K562 (cell line): ENCODE measurements at regions not wholly inside any gene's neighbourhood (a gene's known extent, or its start where the extent isn't known, plus 50 kb on each side); places are given as distances from the start of the nearest gene placed in this dataset.

Experiments used
- ATAC-seq: fragments of 200-7000 bp; cut with Tn5 transposase; 3 replicates; pipeline ENCODE4 v1.9.1; 2020; ENCODE audit warnings: moderate library complexity
- BruUV-seq: library from RNA; stranded (reverse); fragments of 400-500 nt; replicated peaks from 2 replicates; lab custom pipeline; 2021; lab: Mats Ljungman, UMichigan
- CTCF ChIA-PET: fragments of 300-600 bp; formaldehyde crosslinking; extraction: SDS; loops from one replicate; lab custom pipeline; 2021; ENCODE audit warnings: low intra/inter-chr PET ratio; lab: Yijun Ruan, JAX
- POLR2A ChIA-PET: fragments of 300-600, 350-650 bp; sonication (Branson Sonifier 250); formaldehyde crosslinking; extraction: SDS; loops from one replicate; lab custom pipeline; 2021; ENCODE audit warnings: antibody characterized with exemption, inconsistent platforms; lab: Yijun Ruan, JAX
- DNase-seq, 4 experiments: peaks; one replicate each; pipeline versions ENCODE4 v3.0.0 to v3.0.0-alpha.2; 2011 to 2018; ENCODE audit warnings: low spot score in 3 of 4, mixed read lengths in 3 of 4; ENCODE audit errors: extremely low read depth in 1 of 4
- FAIRE-seq: peaks from 2 replicates; lab custom pipeline; 2011; peaks lifted over from hg19 to GRCh38; lab: Jason Lieb, UNC
- H2AFZ ChIP-seq: 2 replicates; pipeline ENCODE4 v1.6.0; 2011; ENCODE audit warnings: low read depth, low read length, control low read depth, inconsistent platforms
- H3K27ac ChIP-seq: fragments of 200-600 bp; 3 replicates; pipeline ENCODE4 v1.8.0; 2011; ENCODE audit warnings: low read depth, mild to moderate bottlenecking, control low read depth, inconsistent platforms, low read length, moderate library complexity, mixed read lengths; ENCODE audit errors: extremely low read depth
- H3K27me3 ChIP-seq, 2 experiments: fragments of 300-600 bp in 1 of 2; 2 replicates in 1 of 2; 3 replicates in 1 of 2; pipeline versions ENCODE4 v1.6.0 to v1.8.0; 2011; ENCODE audit warnings: inconsistent platforms in 2 of 2, low read length in 2 of 2, mild to moderate bottlenecking in 1 of 2, mixed read lengths in 1 of 2, moderate library complexity in 1 of 2; ENCODE audit not compliant: control insufficient read depth in 2 of 2, insufficient read depth in 2 of 2
- H3K36me3 ChIP-seq: fragments of 300-600 bp; 3 replicates; pipeline ENCODE4 v1.8.0; 2011; ENCODE audit warnings: mild to moderate bottlenecking, low read length, inconsistent platforms; ENCODE audit not compliant: control insufficient read depth, insufficient read depth
- H3K4me1 ChIP-seq, 2 experiments: fragments of 200-600 bp in 1 of 2; replicated peaks in 1 of 2; 2 replicates in 1 of 2; 3 replicates in 1 of 2; pipeline versions ENCODE4 v1.5.1 to v1.8.0; 2011; ENCODE audit warnings: inconsistent platforms in 2 of 2, low read length in 2 of 2, mild to moderate bottlenecking in 1 of 2, mixed read lengths in 1 of 2, moderate library complexity in 1 of 2; ENCODE audit not compliant: control insufficient read depth in 2 of 2, insufficient read depth in 2 of 2
- H3K4me2 ChIP-seq: 2 replicates; pipeline ENCODE4 v1.6.1; 2011; ENCODE audit warnings: low read length, control low read depth, inconsistent platforms, mixed read lengths; ENCODE audit not compliant: insufficient read depth
- H3K4me3 ChIP-seq: fragments of 200-600 bp; sonication (generic), shearing (Covaris generic); 2 replicates; pipeline ENCODE4 v1.5.1; 2016; ENCODE audit warnings: control low read depth, inconsistent platforms
- H3K79me2 ChIP-seq: fragments of 200-600 bp; 3 replicates; pipeline ENCODE4 v1.8.0; 2011; ENCODE audit warnings: low read length, inconsistent platforms; ENCODE audit not compliant: control insufficient read depth, insufficient read depth
- H3K9ac ChIP-seq, 2 experiments: 2 replicates each; pipeline versions ENCODE4 v1.6.0 to v1.6.1; 2011; ENCODE audit warnings: low read depth in 2 of 2, low read length in 2 of 2, control low read depth in 1 of 2, inconsistent platforms in 1 of 2, mild to moderate bottlenecking in 1 of 2, mixed read lengths in 1 of 2; ENCODE audit not compliant: insufficient read depth in 1 of 2
- H3K9me1 ChIP-seq: one replicate; pipeline ENCODE4 v1.6.0; 2011; ENCODE audit warnings: inconsistent platforms, mild to moderate bottlenecking, low read length, moderate library complexity; ENCODE audit not compliant: control insufficient read depth, insufficient read depth
- H3K9me3 ChIP-seq: replicated peaks from 2 replicates; pipeline ENCODE4 v1.5.1; 2011; ENCODE audit warnings: low read depth, low read length, inconsistent platforms; ENCODE audit not compliant: control insufficient read depth, insufficient read depth
- H4K20me1 ChIP-seq: replicated peaks from 2 replicates; pipeline ENCODE4 v1.6.1; 2011; ENCODE audit warnings: low read length, inconsistent platforms, mixed read lengths; ENCODE audit not compliant: control insufficient read depth, insufficient read depth
- ARID2 ChIP-seq: fragments of 450-650 bp; IDR thresholded peaks from 2 replicates; pipeline ENCODE4 v1.6.1; 2017; ENCODE audit warnings: antibody characterized with exemption, mild to moderate bottlenecking
- FOXA3 ChIP-seq, 2 experiments: fragments of 450-650 bp in 1 of 2; sonication (generic) in 1 of 2; formaldehyde crosslinking; IDR thresholded peaks in 1 of 2; conservative IDR thresholded peaks in 1 of 2; 2 replicates each; pipeline versions ENCODE4 v1.4.0 to v1.8.0; 2020 to 2022; ENCODE audit warnings: mild to moderate bottlenecking in 2 of 2, missing genetic modification reagents in 1 of 2
- MYNN ChIP-seq, 2 experiments: sonication (generic); formaldehyde crosslinking in 1 of 2; IDR thresholded peaks; 2 replicates each; pipeline versions ENCODE4 v1.5.0 to v1.6.1; 2016 to 2020; ENCODE audit warnings: antibody characterized with exemption in 1 of 2, missing genetic modification reagents in 1 of 2
- NCOR1 ChIP-seq: fragments of 450-650 bp; IDR thresholded peaks from 2 replicates; pipeline ENCODE4 v1.6.1; 2016; ENCODE audit warnings: mild to moderate bottlenecking, moderate library complexity
- NR0B1 ChIP-seq: fragments of 450-650 bp; IDR thresholded peaks from one replicate; pipeline ENCODE4 v1.6.1; 2018; ENCODE audit warnings: mild to moderate bottlenecking, moderate library complexity; ENCODE audit not compliant: partially characterized antibody
- RAD21 ChIP-seq, 2 experiments: fragments of 250-450 bp in 1 of 2; fragments of 450-650 bp in 1 of 2; sonication (Bioruptor Pico) in 1 of 2; formaldehyde crosslinking in 1 of 2; IDR thresholded peaks in 1 of 2; conservative IDR thresholded peaks in 1 of 2; 2 replicates each; pipeline versions ENCODE4 v1.4.0 to v1.8.0; 2020 to 2022; ENCODE audit warnings: mild to moderate bottlenecking in 2 of 2, moderate library complexity in 1 of 2
- ZNF140 ChIP-seq: fragments of 250-450 bp; sonication (Bioruptor Pico); IDR thresholded peaks from 2 replicates; pipeline ENCODE4 v1.8.0; 2021; ENCODE audit warnings: moderate library complexity, mild to moderate bottlenecking, inconsistent platforms
- WGBS: fragments of 100-300 bp; shearing (Covaris generic); methylation state at CpG from one replicate; pipeline ENCODE4 v1.1.6; 2016; ENCODE audit warnings: low coverage, mixed read lengths; ENCODE audit not compliant: insufficient coverage; ENCODE audit errors: missing lambda C conversion rate; 5-methylcytosine and 5-hydroxymethylcytosine counted together
- in situ Hi-C: fragments of 300-500 bp; cut with MboI; formaldehyde crosslinking; loops from 4 replicates; pipeline ENCODE4 v1.15.0; 2018; ENCODE audit warnings: inconsistent platforms, mixed read lengths
- intact Hi-C: fragments of 100-400 bp; cut with micrococcal nuclease; formaldehyde crosslinking; loops from 2 replicates; pipeline ENCODE4 v1.14.2; 2022

DNA sequence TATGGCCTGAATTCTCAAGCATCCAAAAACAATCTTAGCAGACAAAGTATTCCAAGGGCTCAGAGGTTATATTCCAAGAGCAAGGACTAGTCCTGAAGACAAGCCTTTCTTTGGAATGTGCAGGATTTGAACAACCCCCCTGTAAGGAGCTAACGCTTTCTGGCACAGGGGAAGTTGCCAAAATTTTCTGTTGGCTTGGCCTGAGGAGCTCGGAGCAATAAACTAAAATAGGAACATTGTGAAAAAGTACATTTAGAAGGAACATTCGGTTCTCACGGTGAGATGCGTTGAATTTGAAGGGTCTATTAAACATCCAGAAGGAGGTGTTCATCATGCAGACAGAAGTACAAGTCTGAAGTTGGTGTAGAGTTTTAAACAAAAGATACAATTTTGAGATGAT lies 1030.5 kb upstream of the CELF2 start:
- H2AFZ ChIP-seq: no peak overlapping the region
- no TSS peak for BruUV-seq
- no peak for TF ChIP-seq ARID2
- no peak for TF ChIP-seq FOXA3 (CRISPR knock-in tag; conservative IDR thresholded peaks at IDR 0.05 in 1 of 2, IDR thresholded peaks at IDR 0.05 in 1 of 2)
- no peak for TF ChIP-seq NCOR1
- TF ChIP-seq ZNF140 (CRISPR knock-in tag): no peak
- TF ChIP-seq, all 486 proteins: peak for 0
- Histone ChIP-seq H3K27me3 (no peaks in the 10 kb centered on the region), H3K4me2 (no peak overlapping the region), H3K36me3 (no peaks in the 10 kb centered on the region), H3K9ac (no peak overlapping the region), H4K20me1 (no peaks in the 10 kb centered on the region), H3K4me1 (no peaks in the 10 kb centered on the region), H3K9me3 (no peaks in the 10 kb centered on the region), H3K27ac (no peak overlapping the region), H3K4me3 (no peak overlapping the region), H3K79me2 (no peaks in the 10 kb centered on the region), H3K9me1 (no peaks in the 10 kb centered on the region)
- POLR2A ChIA-PET: no interaction called here
- 1% methylated on average over 5 of the region's 5 CpGs for WGBS
- in situ Hi-C loops: no loop called here
- intact Hi-C loops: no loop called here
- no peak for FAIRE-seq
- CTCF ChIA-PET: no interaction called here
- no peak for ATAC-seq
- DNase-seq: no peak

DNA sequence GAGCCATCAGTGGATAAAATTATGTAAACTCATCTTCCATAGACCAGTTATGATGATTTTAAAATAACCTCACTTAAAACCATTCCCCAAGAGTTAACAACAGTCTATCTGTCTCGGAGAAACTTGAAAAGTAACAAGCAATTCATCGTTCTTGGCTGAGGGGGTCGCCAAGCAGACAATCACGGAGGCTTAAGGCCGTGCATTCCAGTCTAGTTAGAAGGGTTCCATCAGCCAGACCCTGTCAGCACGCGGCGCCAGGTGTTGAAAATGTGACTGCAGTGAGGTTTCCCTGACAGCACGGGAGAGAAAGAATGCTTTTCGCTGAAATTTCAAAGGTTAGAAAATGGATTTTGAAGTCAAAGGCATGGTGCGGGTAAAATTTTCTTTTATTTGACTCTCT lies 1025.0 kb upstream of the CELF2 start:
- no peaks in the 10 kb centered on the region for H3K9me3 ChIP-seq
- DNase-seq: no peak
- no peak for TF ChIP-seq MYNN (IDR thresholded peaks at IDR 0.05)
- TF ChIP-seq MYNN (CRISPR knock-in tag; IDR thresholded peaks at IDR 0.05): no peak
- TF ChIP-seq RAD21 (CRISPR knock-in tag; conservative IDR thresholded peaks at IDR 0.05 in 1 of 2, IDR thresholded peaks at IDR 0.05 in 1 of 2): no peak
- TF ChIP-seq NR0B1: no peak

More for the DNA sequence above, 1025.0 kb upstream of the CELF2 start:
- H3K4me1 ChIP-seq: no peaks in the 10 kb centered on the region
- FAIRE-seq: no peak
- H2AFZ ChIP-seq: no peak overlapping the region
- BruUV-seq: no TSS peak
- in situ Hi-C loops: no loop called here
- H3K9ac ChIP-seq: no peak overlapping the region
- H3K4me3 ChIP-seq: no peak overlapping the region
- POLR2A ChIA-PET: no interaction called here
- ATAC-seq: no peak
- no peaks in the 10 kb centered on the region for H3K9me1 ChIP-seq
- no peak overlapping the region for H3K27ac ChIP-seq
- WGBS: 0% methylated on average over 11 of the region's 11 CpGs
- H3K79me2 ChIP-seq: no peaks in the 10 kb centered on the region
- no peaks in the 10 kb centered on the region for H3K36me3 ChIP-seq
- intact Hi-C loops: no loop called here
- no peaks in the 10 kb centered on the region for H3K27me3 ChIP-seq
- no peak overlapping the region for H3K4me2 ChIP-seq
- no peaks in the 10 kb centered on the region for H4K20me1 ChIP-seq
- CTCF ChIA-PET: no interaction called here
